Liver (tissue), 8 donors: ENCODE measurements at regions not wholly inside any gene's neighbourhood (a gene's known extent, or its start where the extent isn't known, plus 50 kb on each side); places are given as distances from the start of the nearest gene placed in this dataset.

Experiments
- DNase-seq: peaks from one replicate; pipeline ENCODE4 v3.0.0-alpha.2; 2017; ENCODE audit warnings: low spot score
- H3K27ac ChIP-seq, 2 donors: one replicate each; pipeline ENCODE4 v1.7.0; 2013; ENCODE audit warnings: inconsistent platforms in 2 of 2, low read length in 2 of 2, control low read depth in 1 of 2, low read depth in 1 of 2, mild to moderate bottlenecking in 1 of 2
- H3K27me3 ChIP-seq, 4 donors: one replicate each; pipeline versions ENCODE4 v1.6.1 to v1.7.0; 2013; ENCODE audit warnings: low read length in 3 of 4, inconsistent platforms in 1 of 4, mild to moderate bottlenecking in 1 of 4, moderate library complexity in 1 of 4; ENCODE audit not compliant: control insufficient read depth in 4 of 4, insufficient read depth in 4 of 4
- H3K36me3 ChIP-seq, 4 donors: one replicate each; pipeline versions ENCODE4 v1.6.1 to v1.7.0; 2013; ENCODE audit warnings: low read length in 3 of 4, mild to moderate bottlenecking in 3 of 4, low read depth in 1 of 4, moderate library complexity in 1 of 4; ENCODE audit not compliant: control insufficient read depth in 4 of 4, insufficient read depth in 3 of 4
- H3K4me1 ChIP-seq, 4 donors: one replicate each; pipeline versions ENCODE4 v1.6.1 to v1.7.0; 2013; ENCODE audit warnings: low read length in 3 of 4, mild to moderate bottlenecking in 3 of 4, moderate library complexity in 1 of 4; ENCODE audit not compliant: control insufficient read depth in 4 of 4, insufficient read depth in 4 of 4
- H3K4me3 ChIP-seq, 3 donors: one replicate each; pipeline versions ENCODE4 v1.6.1 to v1.7.0; 2013; ENCODE audit warnings: low read length in 3 of 3, control low read depth in 1 of 3, low read depth in 1 of 3, mild to moderate bottlenecking in 1 of 3
- H3K9ac ChIP-seq, 2 donors: one replicate each; pipeline ENCODE4 v1.7.0; 2013; ENCODE audit warnings: low read length in 2 of 2, mild to moderate bottlenecking in 2 of 2, moderate library complexity in 2 of 2, control low read depth in 1 of 2, low read depth in 1 of 2
- H3K9me3 ChIP-seq, 4 donors: one replicate each; pipeline versions ENCODE4 v1.6.1 to v1.7.0; 2013; ENCODE audit warnings: low read length in 3 of 4; ENCODE audit not compliant: control insufficient read depth in 4 of 4
- EGR1 ChIP-seq, 2 donors: IDR thresholded peaks; 2 replicates each; pipeline ENCODE4 v1.6.1; 2016 to 2018; ENCODE audit warnings: antibody characterized with exemption in 2 of 2, low read depth in 2 of 2
- FOXA1 ChIP-seq: IDR thresholded peaks from 2 replicates; pipeline ENCODE4 v1.6.1; 2016; ENCODE audit warnings: antibody characterized with exemption
- FOXA2 ChIP-seq: IDR thresholded peaks from 2 replicates; pipeline ENCODE4 v1.6.1; 2016; ENCODE audit warnings: antibody characterized with exemption
- HNF4A ChIP-seq, 2 donors: conservative IDR thresholded peaks; 2 replicates each; pipeline ENCODE4 v1.6.1; 2016; ENCODE audit warnings: antibody characterized with exemption in 2 of 2, mild to moderate bottlenecking in 2 of 2
- JUND ChIP-seq, 2 donors: IDR thresholded peaks; 2 replicates each; pipeline ENCODE4 v1.6.1; 2016; ENCODE audit warnings: antibody characterized with exemption in 2 of 2
- MAX ChIP-seq: IDR thresholded peaks from 2 replicates; pipeline ENCODE4 v1.6.1; 2016; ENCODE audit warnings: antibody characterized with exemption
- NR2F2 ChIP-seq: IDR thresholded peaks from 2 replicates; pipeline ENCODE4 v1.6.1; 2016; ENCODE audit warnings: antibody characterized with exemption
- RAD21 ChIP-seq, 2 donors: IDR thresholded peaks; 2 replicates each; pipeline ENCODE4 v1.6.1; 2016; ENCODE audit warnings: antibody characterized with exemption in 2 of 2, mild to moderate bottlenecking in 2 of 2
- REST ChIP-seq: IDR thresholded peaks from 2 replicates; pipeline ENCODE4 v1.6.1; 2016; ENCODE audit warnings: antibody characterized with exemption, mild to moderate bottlenecking
- RXRA ChIP-seq, 2 donors: IDR thresholded peaks; 2 replicates each; pipeline ENCODE4 v1.6.1; 2017 to 2018; ENCODE audit warnings: antibody characterized with exemption in 2 of 2, mild to moderate bottlenecking in 1 of 2
- TAF1 ChIP-seq: conservative IDR thresholded peaks from 2 replicates; pipeline ENCODE4 v1.6.1; 2016; ENCODE audit warnings: antibody characterized with exemption, mild to moderate bottlenecking
- YY1 ChIP-seq: IDR thresholded peaks from 2 replicates; pipeline ENCODE4 v1.6.1; 2016; ENCODE audit warnings: antibody characterized with exemption, mild to moderate bottlenecking
- WGBS: extraction: QIAGEN DNeasy Blood & Tissue Kit; methylation state at CpG from one replicate; pipeline ENCODE4 v1.1.7; 2013; 5-methylcytosine and 5-hydroxymethylcytosine counted together
- TF ChIP-seq, protein P1 (sequence below): fragments of 150-350 bp; IDR thresholded peaks from 2 replicates; pipeline ENCODE4 v1.5.1; 2017; ENCODE audit warnings: improper control_type of control experiment, low read depth, low read length; ENCODE audit not compliant: missing input control
- TF ChIP-seq, protein P2 (sequence below): IDR thresholded peaks from 2 replicates; pipeline ENCODE4 v1.6.1; 2016; ENCODE audit warnings: antibody characterized with exemption
- TF ChIP-seq, protein P3 (sequence below): IDR thresholded peaks from 2 replicates; pipeline ENCODE4 v1.6.1; 2016; ENCODE audit warnings: antibody characterized with exemption
- donor health status: healthy.
- donor health status: healthy.
- donor health status: healthy.
- donor health status: healthy.
- donor health status: healthy.

- Histone ChIP-seq H3K9ac (no peak overlapping the region), H3K4me1 (peaks cover 0 to 19% (median 11%) of the 10 kb centered on the region in 4 donors), H3K4me3 (no peak overlapping the region), H3K36me3 (no peaks in the 10 kb centered on the region), H3K27ac (no peak overlapping the region), H3K27me3 (no peaks in the 10 kb centered on the region), H3K9me3 (no peaks in the 10 kb centered on the region)
- no peak for DNase-seq
- TF ChIP-seq MAX, result no peak
- TF ChIP-seq YY1, result no peak
- TF ChIP-seq NR2F2, result no peak
- TF ChIP-seq JUND (IDR thresholded peaks at IDR 0.05), result no peak
- no peak for TF ChIP-seq REST
- no peak for TF ChIP-seq RXRA (IDR thresholded peaks at IDR 0.05)
- no peak for TF ChIP-seq RAD21 (IDR thresholded peaks at IDR 0.05)
- TF ChIP-seq EGR1 (IDR thresholded peaks at IDR 0.05; ENCODE audit: low read depth in 2 of 2), result no peak
- TF ChIP-seq, protein P1, sequence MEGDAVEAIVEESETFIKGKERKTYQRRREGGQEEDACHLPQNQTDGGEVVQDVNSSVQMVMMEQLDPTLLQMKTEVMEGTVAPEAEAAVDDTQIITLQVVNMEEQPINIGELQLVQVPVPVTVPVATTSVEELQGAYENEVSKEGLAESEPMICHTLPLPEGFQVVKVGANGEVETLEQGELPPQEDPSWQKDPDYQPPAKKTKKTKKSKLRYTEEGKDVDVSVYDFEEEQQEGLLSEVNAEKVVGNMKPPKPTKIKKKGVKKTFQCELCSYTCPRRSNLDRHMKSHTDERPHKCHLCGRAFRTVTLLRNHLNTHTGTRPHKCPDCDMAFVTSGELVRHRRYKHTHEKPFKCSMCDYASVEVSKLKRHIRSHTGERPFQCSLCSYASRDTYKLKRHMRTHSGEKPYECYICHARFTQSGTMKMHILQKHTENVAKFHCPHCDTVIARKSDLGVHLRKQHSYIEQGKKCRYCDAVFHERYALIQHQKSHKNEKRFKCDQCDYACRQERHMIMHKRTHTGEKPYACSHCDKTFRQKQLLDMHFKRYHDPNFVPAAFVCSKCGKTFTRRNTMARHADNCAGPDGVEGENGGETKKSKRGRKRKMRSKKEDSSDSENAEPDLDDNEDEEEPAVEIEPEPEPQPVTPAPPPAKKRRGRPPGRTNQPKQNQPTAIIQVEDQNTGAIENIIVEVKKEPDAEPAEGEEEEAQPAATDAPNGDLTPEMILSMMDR, result no peak
- TF ChIP-seq, protein P2, sequence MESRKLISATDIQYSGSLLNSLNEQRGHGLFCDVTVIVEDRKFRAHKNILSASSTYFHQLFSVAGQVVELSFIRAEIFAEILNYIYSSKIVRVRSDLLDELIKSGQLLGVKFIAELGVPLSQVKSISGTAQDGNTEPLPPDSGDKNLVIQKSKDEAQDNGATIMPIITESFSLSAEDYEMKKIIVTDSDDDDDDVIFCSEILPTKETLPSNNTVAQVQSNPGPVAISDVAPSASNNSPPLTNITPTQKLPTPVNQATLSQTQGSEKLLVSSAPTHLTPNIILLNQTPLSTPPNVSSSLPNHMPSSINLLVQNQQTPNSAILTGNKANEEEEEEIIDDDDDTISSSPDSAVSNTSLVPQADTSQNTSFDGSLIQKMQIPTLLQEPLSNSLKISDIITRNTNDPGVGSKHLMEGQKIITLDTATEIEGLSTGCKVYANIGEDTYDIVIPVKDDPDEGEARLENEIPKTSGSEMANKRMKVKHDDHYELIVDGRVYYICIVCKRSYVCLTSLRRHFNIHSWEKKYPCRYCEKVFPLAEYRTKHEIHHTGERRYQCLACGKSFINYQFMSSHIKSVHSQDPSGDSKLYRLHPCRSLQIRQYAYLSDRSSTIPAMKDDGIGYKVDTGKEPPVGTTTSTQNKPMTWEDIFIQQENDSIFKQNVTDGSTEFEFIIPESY, result no peak
- no peak for TF ChIP-seq FOXA2
- no peak for TF ChIP-seq FOXA1
- TF ChIP-seq, protein P3, sequence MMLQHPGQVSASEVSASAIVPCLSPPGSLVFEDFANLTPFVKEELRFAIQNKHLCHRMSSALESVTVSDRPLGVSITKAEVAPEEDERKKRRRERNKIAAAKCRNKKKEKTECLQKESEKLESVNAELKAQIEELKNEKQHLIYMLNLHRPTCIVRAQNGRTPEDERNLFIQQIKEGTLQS, result no peak
- TF ChIP-seq HNF4A (conservative IDR thresholded peaks at IDR 0.05), result no peak
- no peak for TF ChIP-seq TAF1
- 83% methylated on average over 7 of the region's 7 CpGs for WGBS
Observed at GRCh38 chr2:109062145-109062858, 66.7 kb upstream of the SH3RF3 start.

- H3K27ac ChIP-seq, result no peak overlapping the region
- 87% methylated on average over 4 of the region's 4 CpGs for WGBS
- no peak overlapping the region for H3K9ac ChIP-seq
- DNase-seq, result no peak
- H3K27me3 ChIP-seq, result no peaks in the 10 kb centered on the region
- H3K4me1 ChIP-seq, result peaks cover 0 to 19% (median 11%) of the 10 kb centered on the region in 4 donors
- no peak for TF ChIP-seq REST
- no peak for TF ChIP-seq RXRA (IDR thresholded peaks at IDR 0.05)
- TF ChIP-seq, protein P1, result no peak
- TF ChIP-seq HNF4A (conservative IDR thresholded peaks at IDR 0.05), result no peak
- TF ChIP-seq YY1, result no peak
- no peak for TF ChIP-seq FOXA2
- H3K36me3 ChIP-seq, result no peaks in the 10 kb centered on the region
- H3K9me3 ChIP-seq, result no peaks in the 10 kb centered on the region
- no peak overlapping the region for H3K4me3 ChIP-seq
Observed at GRCh38 chr2:109061736-109062135, 67.3 kb upstream of the SH3RF3 start.
